ENCODE measurements at regions not wholly inside any gene's neighbourhood (a gene's known extent, or its start where the extent isn't known, plus 50 kb on each side); places are given as distances from the start of the nearest gene placed in this dataset.

- no peak for DNase-seq
- Mint-ChIP-seq H3K9me3 (peaks cover 14% of the 10 kb centered on the region), H3K4me1 (ENCODE audit: low read depth) (no peaks in the 10 kb centered on the region), H3K27ac (no peak overlapping the region), H3K36me3 (ENCODE audit: low read depth) (no peaks in the 10 kb centered on the region), H3K4me3 (no peak overlapping the region), H3K27me3 (no peaks in the 10 kb centered on the region)
These were observed 1071.2 kb upstream of the LCORL start for GRCh38 chr4:19092797-19093196.

- no peaks in the 10 kb centered on the region for H3K36me3 Mint-ChIP-seq (ENCODE audit: low read depth)
- no peaks in the 10 kb centered on the region for H3K27me3 Mint-ChIP-seq
- H3K27ac Mint-ChIP-seq = no peak overlapping the region
- peaks cover 24% of the 10 kb centered on the region for H3K9me3 Mint-ChIP-seq
- no peak for DNase-seq
- H3K4me3 Mint-ChIP-seq = no peak overlapping the region
- H3K4me1 Mint-ChIP-seq (ENCODE audit: low read depth) = no peaks in the 10 kb centered on the region
These were observed 1052.5 kb upstream of the LCORL start for GRCh38 chr4:19074036-19074435.

DNA sequence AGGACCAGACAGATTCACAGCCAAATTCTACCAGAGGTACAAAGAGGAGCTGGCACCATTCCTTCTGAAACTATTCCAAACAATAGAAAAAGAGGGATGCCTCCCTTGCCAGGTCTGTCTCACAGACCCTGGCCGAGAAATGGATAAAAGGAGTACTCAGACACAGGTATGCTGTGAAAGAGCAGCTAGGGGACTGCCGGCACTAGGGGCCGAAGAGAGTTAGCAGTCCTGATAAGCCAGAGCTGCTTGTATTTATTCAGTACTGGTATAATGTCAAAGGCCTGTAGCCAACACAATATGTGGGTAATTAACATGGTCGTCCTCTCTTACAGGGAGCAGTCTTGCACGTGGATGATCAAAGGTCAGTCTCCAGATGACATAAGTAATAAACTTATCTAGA, 1042.1 kb upstream of the LCORL start:
- Mint-ChIP-seq H3K27ac (no peak overlapping the region), H3K4me1 (ENCODE audit: low read depth) (no peaks in the 10 kb centered on the region), H3K4me3 (no peak overlapping the region), H3K27me3 (no peaks in the 10 kb centered on the region), H3K36me3 (ENCODE audit: low read depth) (no peaks in the 10 kb centered on the region), H3K9me3 (peaks cover 19% of the 10 kb centered on the region)
- no peak for DNase-seq

DNA sequence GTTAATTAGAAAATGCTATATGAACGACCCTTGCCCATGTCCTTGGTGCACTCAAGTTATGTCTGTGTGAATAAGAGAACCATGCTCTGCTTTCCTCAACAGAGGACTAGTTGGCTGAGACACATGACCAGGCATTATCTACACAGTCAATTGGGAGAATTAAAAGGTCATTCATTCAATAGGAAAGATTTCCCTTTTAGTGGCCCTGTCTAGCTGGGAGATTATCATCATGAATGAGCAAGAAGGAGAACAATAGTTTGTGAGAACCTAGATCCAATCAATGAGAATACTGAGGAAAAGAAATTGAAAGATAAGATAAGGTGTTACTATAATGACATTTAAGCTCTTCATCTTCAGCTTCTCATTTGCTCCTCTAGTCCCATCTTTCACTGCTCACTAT, 1033.4 kb upstream of the LCORL start:
- Mint-ChIP-seq H3K36me3 (ENCODE audit: low read depth) (no peaks in the 10 kb centered on the region), H3K4me3 (no peak overlapping the region), H3K27me3 (no peaks in the 10 kb centered on the region), H3K4me1 (ENCODE audit: low read depth) (no peaks in the 10 kb centered on the region), H3K27ac (no peak overlapping the region), H3K9me3 (peaks cover 15% of the 10 kb centered on the region)
- no peak for DNase-seq

DNA sequence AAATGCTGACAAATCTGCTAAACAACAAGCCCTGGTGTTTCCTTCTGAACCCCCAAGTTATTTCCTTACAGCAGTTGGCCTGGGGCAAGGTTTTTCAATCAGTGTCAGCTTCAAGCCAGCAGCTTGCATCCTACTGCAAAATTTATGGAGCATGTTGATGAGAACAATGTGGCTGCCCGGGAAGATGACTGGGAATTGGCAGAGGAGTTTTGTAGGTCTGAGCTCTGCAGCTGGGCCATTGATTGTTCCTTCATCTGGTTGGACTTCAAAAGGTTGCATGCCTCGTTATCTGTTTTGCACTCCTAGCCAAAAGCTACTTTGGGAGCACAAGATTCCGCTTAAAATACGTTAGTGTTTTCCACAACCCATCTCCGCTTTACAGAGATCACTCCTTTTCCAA, 1030.3 kb upstream of the LCORL start:
- no peak overlapping the region for H3K27ac Mint-ChIP-seq
- no peak for DNase-seq
- H3K36me3 Mint-ChIP-seq (ENCODE audit: low read depth) = no peaks in the 10 kb centered on the region
- H3K4me3 Mint-ChIP-seq = no peak overlapping the region
- no peaks in the 10 kb centered on the region for H3K27me3 Mint-ChIP-seq
- H3K4me1 Mint-ChIP-seq (ENCODE audit: low read depth) = no peaks in the 10 kb centered on the region
- H3K9me3 Mint-ChIP-seq = peaks cover 19% of the 10 kb centered on the region

DNA sequence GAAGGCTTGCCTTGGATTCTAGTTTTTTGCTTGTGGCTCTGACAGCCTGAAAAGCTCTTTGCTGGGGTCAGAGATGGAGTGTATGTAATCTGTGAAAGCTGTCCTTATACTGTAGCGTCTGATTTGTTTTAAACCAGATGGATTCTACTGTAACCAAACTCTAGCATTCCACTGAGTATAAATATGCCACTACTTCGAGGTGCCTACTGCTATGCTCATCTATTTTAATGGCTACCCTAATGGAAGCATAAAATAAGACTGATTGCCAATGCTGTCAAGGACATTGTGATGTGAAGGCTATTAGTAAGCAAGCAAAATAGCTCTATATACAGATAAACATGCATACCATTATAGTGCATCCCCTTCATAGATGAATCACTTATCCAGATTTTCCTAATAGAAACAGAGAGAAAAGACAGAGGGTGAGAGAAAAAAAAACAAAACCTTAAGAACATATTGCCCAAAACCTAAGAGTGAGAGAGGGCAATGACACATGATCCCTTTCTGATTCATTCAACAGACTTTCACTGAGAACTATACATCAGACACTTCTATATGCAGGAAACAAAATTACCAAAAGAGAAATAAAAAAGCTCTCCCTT, 1025.8 kb upstream of the LCORL start:
- H3K4me3 Mint-ChIP-seq = no peak overlapping the region
- DNase-seq = no peak
- no peaks in the 10 kb centered on the region for H3K27me3 Mint-ChIP-seq
- no peak overlapping the region for H3K27ac Mint-ChIP-seq
- H3K9me3 Mint-ChIP-seq = peaks cover 20% of the 10 kb centered on the region
- no peaks in the 10 kb centered on the region for H3K36me3 Mint-ChIP-seq (ENCODE audit: low read depth)
- H3K4me1 Mint-ChIP-seq (ENCODE audit: low read depth) = no peaks in the 10 kb centered on the region

DNA sequence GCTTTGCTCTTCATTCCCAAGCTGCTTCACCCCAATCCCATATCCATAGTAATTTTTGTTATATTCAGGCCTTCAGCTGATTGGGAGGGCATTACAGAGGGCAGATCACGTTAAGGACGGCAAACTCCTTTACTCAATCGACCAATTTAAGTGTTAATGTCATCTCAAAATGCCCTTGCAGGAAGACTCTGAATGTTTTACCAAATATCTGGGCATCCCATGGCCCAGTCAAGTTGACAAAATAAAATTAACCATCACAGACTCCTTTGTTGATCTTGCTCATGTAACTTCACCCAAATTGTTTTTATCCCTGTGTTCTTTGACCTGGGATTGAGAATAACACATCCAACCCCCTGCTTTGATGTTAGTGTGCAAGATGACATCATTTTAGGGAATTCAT, 1018.3 kb upstream of the LCORL start:
- no peak overlapping the region for H3K4me3 Mint-ChIP-seq
- H3K36me3 Mint-ChIP-seq (ENCODE audit: low read depth) = no peaks in the 10 kb centered on the region
- peaks cover 21% of the 10 kb centered on the region for H3K9me3 Mint-ChIP-seq
- no peaks in the 10 kb centered on the region for H3K27me3 Mint-ChIP-seq
- no peak overlapping the region for H3K27ac Mint-ChIP-seq
- no peak for DNase-seq
- H3K4me1 Mint-ChIP-seq (ENCODE audit: low read depth) = no peaks in the 10 kb centered on the region

DNA sequence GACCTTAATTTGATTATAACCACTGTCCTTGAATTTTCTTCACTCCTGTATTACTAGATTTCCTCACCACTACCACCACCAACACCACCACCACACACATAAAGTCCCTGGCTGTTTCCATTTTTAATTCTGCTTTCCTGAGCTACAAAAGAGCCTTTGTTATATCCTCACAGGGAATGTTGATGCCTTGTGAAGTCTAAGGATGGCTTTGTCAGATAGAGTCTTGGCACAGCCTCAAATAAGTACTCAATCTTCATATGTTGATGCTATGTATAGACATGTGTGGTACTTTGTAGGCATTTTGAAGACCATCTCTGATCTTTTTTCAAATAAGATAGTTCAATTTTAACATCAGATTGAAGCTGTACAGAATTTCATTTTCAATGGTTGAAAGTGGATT, 1016.7 kb upstream of the LCORL start:
- Mint-ChIP-seq H3K4me3 (no peak overlapping the region), H3K9me3 (peaks cover 13% of the 10 kb centered on the region), H3K27me3 (no peaks in the 10 kb centered on the region), H3K27ac (no peak overlapping the region), H3K36me3 (ENCODE audit: low read depth) (no peaks in the 10 kb centered on the region), H3K4me1 (ENCODE audit: low read depth) (no peaks in the 10 kb centered on the region)
- no peak for DNase-seq

DNA sequence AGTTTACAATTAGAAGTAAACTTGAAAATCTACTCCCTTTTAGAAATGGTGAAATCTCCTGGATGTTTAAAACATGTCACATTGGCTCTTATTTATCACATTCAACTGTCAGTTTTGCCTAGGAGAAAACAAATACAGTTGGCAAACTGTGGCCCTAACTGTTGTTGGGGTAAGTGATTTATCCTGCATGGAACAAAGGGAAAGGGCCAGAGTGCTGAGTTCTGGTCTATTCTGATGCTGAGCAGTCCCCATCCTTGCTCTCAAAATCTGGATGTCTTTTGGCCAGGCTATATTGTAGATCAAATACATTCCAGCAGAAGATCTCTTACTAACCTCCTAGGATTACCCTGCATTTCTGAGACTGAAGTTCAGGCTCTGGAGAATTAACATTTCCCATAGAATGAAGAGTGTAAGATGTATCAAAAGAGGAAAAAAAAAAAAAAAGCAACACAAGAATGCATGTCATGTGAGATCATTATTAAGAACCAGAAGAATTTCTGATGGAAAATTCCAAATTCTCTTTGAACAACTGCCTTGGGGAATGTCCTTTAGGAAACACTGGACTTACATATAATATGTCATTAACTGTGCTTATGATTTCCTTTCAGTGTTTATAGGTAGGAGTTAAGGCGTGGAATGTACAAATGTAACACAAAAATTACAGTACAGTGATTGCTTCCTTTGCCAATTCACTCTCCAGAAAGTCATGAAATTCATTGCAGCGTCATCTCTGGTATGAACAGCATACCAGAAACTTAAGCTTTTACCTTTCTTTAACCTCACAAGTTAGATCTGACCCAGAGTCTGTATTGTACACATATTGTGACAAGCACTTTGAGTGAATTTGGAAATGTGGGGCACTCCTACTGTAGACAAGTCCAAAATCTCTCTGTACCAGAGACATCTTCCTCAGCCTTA, 1012.5 kb upstream of the LCORL start:
- H3K36me3 Mint-ChIP-seq (ENCODE audit: low read depth) = no peaks in the 10 kb centered on the region
- H3K27me3 Mint-ChIP-seq = no peaks in the 10 kb centered on the region
- H3K9me3 Mint-ChIP-seq = peaks cover 5% of the 10 kb centered on the region
- H3K27ac Mint-ChIP-seq = no peak overlapping the region
- no peaks in the 10 kb centered on the region for H3K4me1 Mint-ChIP-seq (ENCODE audit: low read depth)
- no peak overlapping the region for H3K4me3 Mint-ChIP-seq
- no peak for DNase-seq

- Mint-ChIP-seq H3K4me3 (no peak overlapping the region), H3K27me3 (no peaks in the 10 kb centered on the region), H3K9me3 (peaks cover 7% of the 10 kb centered on the region), H3K36me3 (ENCODE audit: low read depth) (no peaks in the 10 kb centered on the region), H3K27ac (no peak overlapping the region), H3K4me1 (ENCODE audit: low read depth) (no peaks in the 10 kb centered on the region)
- DNase-seq = no peak
These were observed 1009.0 kb upstream of the LCORL start for GRCh38 chr4:19030536-19030935.

DNA sequence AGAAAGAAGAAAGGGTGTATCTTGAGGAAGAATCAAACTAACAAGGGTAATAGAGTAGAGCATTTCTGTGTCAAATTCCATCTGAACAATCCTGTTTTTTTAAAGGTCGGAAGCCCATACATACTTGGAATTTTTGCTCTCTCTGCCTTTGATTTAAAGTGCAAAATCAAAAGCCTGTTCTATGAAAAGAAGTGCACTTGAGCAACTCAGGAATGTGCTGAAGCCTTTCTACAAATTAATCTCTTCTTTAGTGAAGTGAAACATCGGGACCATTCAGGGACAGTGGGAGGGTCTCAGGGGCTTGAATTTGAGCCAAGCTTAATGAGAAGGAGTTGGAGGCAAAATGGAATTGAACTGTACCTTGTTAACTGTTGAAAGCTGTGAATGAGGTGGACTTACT, 1008.5 kb upstream of the LCORL start:
- no peak for DNase-seq
- Mint-ChIP-seq H3K27ac (no peak overlapping the region), H3K36me3 (ENCODE audit: low read depth) (no peaks in the 10 kb centered on the region), H3K27me3 (no peaks in the 10 kb centered on the region), H3K4me3 (no peak overlapping the region), H3K9me3 (peaks cover 9% of the 10 kb centered on the region), H3K4me1 (ENCODE audit: low read depth) (no peaks in the 10 kb centered on the region)

DNA sequence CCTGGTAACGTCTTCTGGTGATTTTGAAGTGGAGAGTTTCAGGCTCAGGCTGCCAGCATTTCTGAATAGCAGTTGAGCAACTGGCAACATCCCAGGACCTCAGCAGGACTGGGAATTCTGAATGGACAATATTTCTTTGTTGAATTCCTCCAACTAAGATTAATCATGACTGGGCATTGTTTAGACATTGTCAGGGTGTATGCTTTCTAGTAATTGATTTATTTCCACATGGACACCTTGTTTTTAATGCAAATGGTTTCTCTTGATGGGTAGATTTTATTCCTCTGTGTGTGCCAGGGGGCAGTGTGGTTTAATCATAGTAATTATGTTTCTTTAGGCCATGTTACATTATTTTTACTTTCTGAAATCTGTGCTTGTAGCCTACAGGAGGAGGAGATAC, 1004.7 kb upstream of the LCORL start:
- Mint-ChIP-seq H3K9me3 (peaks cover 12% of the 10 kb centered on the region), H3K36me3 (ENCODE audit: low read depth) (no peaks in the 10 kb centered on the region)

GRCh38 chr4:19025031-19025430, 1003.5 kb upstream of the LCORL start:
- Mint-ChIP-seq H3K27me3 (no peaks in the 10 kb centered on the region), H3K27ac (no peak overlapping the region), H3K4me1 (ENCODE audit: low read depth) (no peaks in the 10 kb centered on the region), H3K9me3 (peaks cover 12% of the 10 kb centered on the region), H3K4me3 (no peak overlapping the region), H3K36me3 (ENCODE audit: low read depth) (no peaks in the 10 kb centered on the region)
- DNase-seq = no peak

More for the DNA sequence above, 1004.7 kb upstream of the LCORL start:
- H3K4me3 Mint-ChIP-seq = no peak overlapping the region
- no peaks in the 10 kb centered on the region for H3K27me3 Mint-ChIP-seq
- no peak overlapping the region for H3K27ac Mint-ChIP-seq
- no peaks in the 10 kb centered on the region for H3K4me1 Mint-ChIP-seq (ENCODE audit: low read depth)
- no peak for DNase-seq

DNA sequence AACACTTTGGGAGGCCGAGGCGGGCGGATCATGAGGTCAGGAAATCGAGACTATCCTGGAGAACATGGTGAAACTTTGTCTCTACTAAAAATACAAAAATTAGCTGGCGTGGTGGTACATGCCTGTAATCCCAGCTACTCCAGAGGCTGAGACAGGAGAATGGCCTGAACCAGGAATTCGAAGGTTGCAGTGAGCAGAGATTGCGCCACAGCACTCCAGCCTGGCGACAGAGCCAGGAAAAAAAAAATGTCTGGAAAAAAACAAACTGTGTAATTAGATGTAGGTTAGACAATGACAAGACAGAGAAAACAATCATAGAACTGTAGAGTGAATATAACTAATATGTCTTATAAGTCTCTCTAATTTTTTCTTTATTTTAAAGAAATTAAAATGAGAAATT, 1002.5 kb upstream of the LCORL start:
- Mint-ChIP-seq H3K36me3 (ENCODE audit: low read depth) (no peaks in the 10 kb centered on the region), H3K9me3 (peaks cover 12% of the 10 kb centered on the region), H3K4me1 (ENCODE audit: low read depth) (no peaks in the 10 kb centered on the region), H3K4me3 (no peak overlapping the region), H3K27me3 (no peaks in the 10 kb centered on the region), H3K27ac (no peak overlapping the region)
- DNase-seq = no peak

- Mint-ChIP-seq H3K4me1 (ENCODE audit: low read depth) (no peaks in the 10 kb centered on the region), H3K4me3 (no peak overlapping the region), H3K27ac (no peak overlapping the region)
These were observed 1000.1 kb upstream of the LCORL start for GRCh38 chr4:19021617-19022016.

More at GRCh38 chr4:19021617-19022016, 1000.1 kb upstream of the LCORL start:
- H3K27me3 Mint-ChIP-seq = no peaks in the 10 kb centered on the region
- no peak for DNase-seq
- H3K9me3 Mint-ChIP-seq = peaks cover 17% of the 10 kb centered on the region
- no peaks in the 10 kb centered on the region for H3K36me3 Mint-ChIP-seq (ENCODE audit: low read depth)
